ENCODE measurements at regions not wholly inside any gene's neighbourhood (a gene's known extent, or its start where the extent isn't known, plus 50 kb on each side); places are given as distances from the start of the nearest gene placed in this dataset.

DNA sequence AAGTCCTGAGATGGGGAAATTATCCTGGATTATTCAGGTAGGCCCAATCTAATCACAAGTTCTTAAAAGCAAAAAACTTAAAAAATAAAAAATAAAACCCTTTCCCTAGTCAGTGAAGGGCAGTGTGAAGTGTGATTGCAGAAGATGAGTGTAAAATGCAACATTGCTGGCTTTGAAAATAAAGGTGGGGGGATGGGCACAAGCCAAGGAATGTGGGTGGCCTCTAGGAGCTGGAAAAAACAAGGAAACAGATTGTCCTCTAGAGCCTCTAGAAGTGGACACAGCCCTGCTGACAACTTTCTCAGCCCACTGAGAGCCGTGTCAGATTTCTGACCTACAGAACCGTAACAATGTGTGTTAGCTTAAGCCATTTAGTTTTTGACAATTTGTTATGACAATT is 184.3 kb upstream of the HNRNPA3 start:
- TF ChIP-seq, protein P1, sequence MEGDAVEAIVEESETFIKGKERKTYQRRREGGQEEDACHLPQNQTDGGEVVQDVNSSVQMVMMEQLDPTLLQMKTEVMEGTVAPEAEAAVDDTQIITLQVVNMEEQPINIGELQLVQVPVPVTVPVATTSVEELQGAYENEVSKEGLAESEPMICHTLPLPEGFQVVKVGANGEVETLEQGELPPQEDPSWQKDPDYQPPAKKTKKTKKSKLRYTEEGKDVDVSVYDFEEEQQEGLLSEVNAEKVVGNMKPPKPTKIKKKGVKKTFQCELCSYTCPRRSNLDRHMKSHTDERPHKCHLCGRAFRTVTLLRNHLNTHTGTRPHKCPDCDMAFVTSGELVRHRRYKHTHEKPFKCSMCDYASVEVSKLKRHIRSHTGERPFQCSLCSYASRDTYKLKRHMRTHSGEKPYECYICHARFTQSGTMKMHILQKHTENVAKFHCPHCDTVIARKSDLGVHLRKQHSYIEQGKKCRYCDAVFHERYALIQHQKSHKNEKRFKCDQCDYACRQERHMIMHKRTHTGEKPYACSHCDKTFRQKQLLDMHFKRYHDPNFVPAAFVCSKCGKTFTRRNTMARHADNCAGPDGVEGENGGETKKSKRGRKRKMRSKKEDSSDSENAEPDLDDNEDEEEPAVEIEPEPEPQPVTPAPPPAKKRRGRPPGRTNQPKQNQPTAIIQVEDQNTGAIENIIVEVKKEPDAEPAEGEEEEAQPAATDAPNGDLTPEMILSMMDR (IDR thresholded peaks at IDR 0.05), result no peak
- TF ChIP-seq POLR2A (IDR thresholded peaks at IDR 0.05) (no peak), POLR2AphosphoS5 (IDR thresholded peaks at IDR 0.05) (no peak)

Measured in stomach (tissue), 4 donors.